ENCODE measurements at regions not wholly inside any gene's neighbourhood (a gene's known extent, or its start where the extent isn't known, plus 50 kb on each side); places are given as distances from the start of the nearest gene placed in this dataset.

DNA sequence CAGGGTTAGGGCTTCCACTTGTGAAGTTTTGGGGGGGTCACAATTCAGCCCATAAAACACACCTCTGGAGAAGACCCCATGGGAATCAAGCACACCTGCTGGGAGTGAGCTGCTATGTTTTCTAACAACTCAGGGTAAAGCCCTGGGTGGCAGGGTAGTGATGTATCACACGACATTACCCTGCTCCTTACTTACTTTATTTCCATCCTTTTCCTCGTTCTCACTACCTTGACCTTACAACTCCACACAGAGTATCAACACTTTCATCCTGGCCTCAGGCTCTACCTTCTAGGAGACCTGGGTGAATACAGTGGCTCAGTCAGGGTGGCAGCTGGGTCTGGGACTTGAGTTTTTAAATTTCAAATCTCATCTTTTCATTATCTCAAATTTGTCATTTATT lies 290.3 kb downstream of the CYRIA start:
- TF ChIP-seq, protein P1, sequence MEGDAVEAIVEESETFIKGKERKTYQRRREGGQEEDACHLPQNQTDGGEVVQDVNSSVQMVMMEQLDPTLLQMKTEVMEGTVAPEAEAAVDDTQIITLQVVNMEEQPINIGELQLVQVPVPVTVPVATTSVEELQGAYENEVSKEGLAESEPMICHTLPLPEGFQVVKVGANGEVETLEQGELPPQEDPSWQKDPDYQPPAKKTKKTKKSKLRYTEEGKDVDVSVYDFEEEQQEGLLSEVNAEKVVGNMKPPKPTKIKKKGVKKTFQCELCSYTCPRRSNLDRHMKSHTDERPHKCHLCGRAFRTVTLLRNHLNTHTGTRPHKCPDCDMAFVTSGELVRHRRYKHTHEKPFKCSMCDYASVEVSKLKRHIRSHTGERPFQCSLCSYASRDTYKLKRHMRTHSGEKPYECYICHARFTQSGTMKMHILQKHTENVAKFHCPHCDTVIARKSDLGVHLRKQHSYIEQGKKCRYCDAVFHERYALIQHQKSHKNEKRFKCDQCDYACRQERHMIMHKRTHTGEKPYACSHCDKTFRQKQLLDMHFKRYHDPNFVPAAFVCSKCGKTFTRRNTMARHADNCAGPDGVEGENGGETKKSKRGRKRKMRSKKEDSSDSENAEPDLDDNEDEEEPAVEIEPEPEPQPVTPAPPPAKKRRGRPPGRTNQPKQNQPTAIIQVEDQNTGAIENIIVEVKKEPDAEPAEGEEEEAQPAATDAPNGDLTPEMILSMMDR (IDR thresholded peaks at IDR 0.05): no peak
- TF ChIP-seq POLR2A (IDR thresholded peaks at IDR 0.05): no peak
